ENCODE measurements at regions not wholly inside any gene's neighbourhood (a gene's known extent, or its start where the extent isn't known, plus 50 kb on each side); places are given as distances from the start of the nearest gene placed in this dataset.
"Not testable (repeated sequence)": the region's sequence is repeated elsewhere in the genome, so short reads cannot be mapped to it uniquely, and the experiment has no call there.

- POLR2A ChIA-PET: no interaction called here
- CTCF ChIA-PET: no interaction called here
- Mint-ChIP-seq H3K4me3 (no peak overlapping the region), H3K9me3 (ENCODE audit: low read depth) (peaks cover 10% of the 10 kb centered on the region), H3K4me1 (no peaks in the 10 kb centered on the region), H3K36me3 (ENCODE audit: low read depth) (no peaks in the 10 kb centered on the region), H3K27ac (no peak overlapping the region), H3K27me3 (peaks cover 10% of the 10 kb centered on the region)
- DNase-seq (no peak), ATAC-seq (no peak)
- intact Hi-C loops (cut with DNase I, micrococcal nuclease): no loop called here
Measured at GRCh38 chr3:35275768-35276167, 363.6 kb upstream of the ARPP21 start.

GRCh38 chr3:35276568-35276967 lies 362.8 kb upstream of the ARPP21 start:
- ChIA-PET CTCF (no interaction called here), POLR2A (no interaction called here)
- Mint-ChIP-seq H3K36me3 (ENCODE audit: low read depth) (no peaks in the 10 kb centered on the region), H3K9me3 (ENCODE audit: low read depth) (peaks cover 11% of the 10 kb centered on the region), H3K4me1 (no peaks in the 10 kb centered on the region), H3K27me3 (peaks cover 10% of the 10 kb centered on the region), H3K4me3 (no peak overlapping the region), H3K27ac (no peak overlapping the region)
- no peak for ATAC-seq
- no peak for DNase-seq
- intact Hi-C loops (cut with DNase I, micrococcal nuclease): no loop called here

- Mint-ChIP-seq H3K27me3 (peaks cover 12% of the 10 kb centered on the region), H3K27ac (no peak overlapping the region), H3K4me1 (peaks cover 12% of the 10 kb centered on the region), H3K36me3 (ENCODE audit: low read depth) (no peaks in the 10 kb centered on the region), H3K4me3 (no peak overlapping the region), H3K9me3 (ENCODE audit: low read depth) (no peaks in the 10 kb centered on the region)
- no peak for ATAC-seq
- POLR2A ChIA-PET: no interaction called here
- CTCF ChIA-PET: no interaction called here
- no peak for DNase-seq
- intact Hi-C loops (cut with DNase I, micrococcal nuclease): no loop called here
Measured at GRCh38 chr3:35291471-35292236, 347.7 kb upstream of the ARPP21 start.

GRCh38 chr3:35292568-35292967 lies 346.8 kb upstream of the ARPP21 start:
- CTCF ChIA-PET: no interaction called here
- no peak for DNase-seq
- no peak overlapping the region for H3K4me3 Mint-ChIP-seq
- peaks cover 12% of the 10 kb centered on the region for H3K4me1 Mint-ChIP-seq
- intact Hi-C loops (cut with DNase I, micrococcal nuclease): no loop called here
- H3K27ac Mint-ChIP-seq: no peak overlapping the region
- H3K27me3 Mint-ChIP-seq: peaks cover 12% of the 10 kb centered on the region
- POLR2A ChIA-PET: no interaction called here
- no peaks in the 10 kb centered on the region for H3K9me3 Mint-ChIP-seq (ENCODE audit: low read depth)
- no peaks in the 10 kb centered on the region for H3K36me3 Mint-ChIP-seq (ENCODE audit: low read depth)
- ATAC-seq: no peak

GRCh38 chr3:35295906-35296305 lies 343.4 kb upstream of the ARPP21 start:
- Mint-ChIP-seq H3K36me3 (ENCODE audit: low read depth) (no peaks in the 10 kb centered on the region), H3K27ac (no peak overlapping the region), H3K4me1 (peaks cover 12% of the 10 kb centered on the region), H3K4me3 (no peak overlapping the region), H3K27me3 (peaks cover 16% of the 10 kb centered on the region), H3K9me3 (ENCODE audit: low read depth) (peaks cover 2% of the 10 kb centered on the region)
- ChIA-PET POLR2A (no interaction called here), CTCF (no interaction called here)
- no peak for DNase-seq
- ATAC-seq: no peak
- intact Hi-C loops (cut with DNase I, micrococcal nuclease): loop anchor here in 1 of 2 experiments (5.0 kb wide), 1 partner anchor 1239 kb away; no protein-coding TSS in a partner anchor

- no peaks in the 10 kb centered on the region for H3K36me3 Mint-ChIP-seq (ENCODE audit: low read depth)
- intact Hi-C loops (cut with DNase I, micrococcal nuclease): loop anchor here in 1 of 2 experiments (5.0 kb wide), 1 partner anchor 1239 kb away; no protein-coding TSS in a partner anchor
- H3K27me3 Mint-ChIP-seq: peaks cover 14% of the 10 kb centered on the region
- DNase-seq: peak; percentile 39
- H3K4me3 Mint-ChIP-seq: peak overlapping the region; percentile 2
- ATAC-seq: peak; percentile 97
- ChIA-PET CTCF (no interaction called here), POLR2A (no interaction called here)
- H3K4me1 Mint-ChIP-seq: peaks cover 12% of the 10 kb centered on the region
- peak overlapping the region; percentile 59 for H3K27ac Mint-ChIP-seq
- H3K9me3 Mint-ChIP-seq (ENCODE audit: low read depth): peaks cover 2% of the 10 kb centered on the region
Measured at GRCh38 chr3:35296533-35296932, 342.8 kb upstream of the ARPP21 start.

GRCh38 chr3:35296944-35297343 lies 342.4 kb upstream of the ARPP21 start:
- H3K36me3 Mint-ChIP-seq (ENCODE audit: low read depth); CTCF ChIA-PET; H3K9me3 Mint-ChIP-seq (ENCODE audit: low read depth); DNase-seq; POLR2A ChIA-PET; H3K27ac Mint-ChIP-seq; H3K4me3 Mint-ChIP-seq: not testable (repeated sequence)
- Mint-ChIP-seq H3K27me3 (peaks cover 16% of the 10 kb centered on the region), H3K4me1 (peaks cover 12% of the 10 kb centered on the region)
- ATAC-seq: peak; percentile 8
- intact Hi-C loops (cut with DNase I, micrococcal nuclease): loop anchor here in 1 of 2 experiments (5.0 kb wide), 1 partner anchor 1240 kb away; no protein-coding TSS in a partner anchor

GRCh38 chr3:35305406-35305805 lies 333.9 kb upstream of the ARPP21 start:
- no peak for DNase-seq
- Mint-ChIP-seq H3K27ac (no peak overlapping the region), H3K4me1 (no peaks in the 10 kb centered on the region), H3K36me3 (ENCODE audit: low read depth) (no peaks in the 10 kb centered on the region), H3K27me3 (peaks cover 11% of the 10 kb centered on the region), H3K4me3 (no peak overlapping the region), H3K9me3 (ENCODE audit: low read depth) (peaks cover 2% of the 10 kb centered on the region)
- intact Hi-C loops (cut with DNase I, micrococcal nuclease): no loop called here
- POLR2A ChIA-PET: no interaction called here
- CTCF ChIA-PET: interaction anchor here (0.7 kb wide), 1 partner anchor 182 kb away, joined by 3 read pairs; no protein-coding TSS in a partner anchor
- ATAC-seq: no peak

- no peak for ATAC-seq
- no peaks in the 10 kb centered on the region for H3K9me3 Mint-ChIP-seq (ENCODE audit: low read depth)
- H3K36me3 Mint-ChIP-seq (ENCODE audit: low read depth): no peaks in the 10 kb centered on the region
- no peak overlapping the region for H3K4me3 Mint-ChIP-seq
- POLR2A ChIA-PET: interaction anchor here (0.6 kb wide), 1 partner anchor 9 kb away, joined by 3 read pairs; no protein-coding TSS in a partner anchor
- peaks cover 6% of the 10 kb centered on the region for H3K27me3 Mint-ChIP-seq
- intact Hi-C loops (cut with DNase I, micrococcal nuclease): no loop called here
- DNase-seq: no peak
- no peak overlapping the region for H3K27ac Mint-ChIP-seq
- CTCF ChIA-PET: no interaction called here
- H3K4me1 Mint-ChIP-seq: no peaks in the 10 kb centered on the region
Measured at GRCh38 chr3:35307296-35307695, 332.0 kb upstream of the ARPP21 start.

GRCh38 chr3:35316841-35317240 lies 322.5 kb upstream of the ARPP21 start:
- CTCF ChIA-PET: not testable (repeated sequence)

GRCh38 chr3:35320646-35321407 lies 318.5 kb upstream of the ARPP21 start:
- Mint-ChIP-seq H3K4me3 (no peak overlapping the region), H3K27ac (no peak overlapping the region), H3K27me3 (no peaks in the 10 kb centered on the region), H3K4me1 (no peaks in the 10 kb centered on the region), H3K36me3 (ENCODE audit: low read depth) (no peaks in the 10 kb centered on the region), H3K9me3 (ENCODE audit: low read depth) (peaks cover 7% of the 10 kb centered on the region)
- ATAC-seq: no peak
- ChIA-PET POLR2A (no interaction called here), CTCF (no interaction called here)
- DNase-seq: no peak
- intact Hi-C loops (cut with DNase I, micrococcal nuclease): no loop called here

More at GRCh38 chr3:35316841-35317240, 322.5 kb upstream of the ARPP21 start:
- DNase-seq; H3K4me3 Mint-ChIP-seq; ATAC-seq; H3K9me3 Mint-ChIP-seq (ENCODE audit: low read depth); intact Hi-C loops (cut with DNase I, micrococcal nuclease); H3K27me3 Mint-ChIP-seq; H3K36me3 Mint-ChIP-seq (ENCODE audit: low read depth); H3K27ac Mint-ChIP-seq; POLR2A ChIA-PET; H3K4me1 Mint-ChIP-seq: not testable (repeated sequence)

- Mint-ChIP-seq H3K4me1 (no peaks in the 10 kb centered on the region), H3K36me3 (ENCODE audit: low read depth) (no peaks in the 10 kb centered on the region), H3K4me3 (no peak overlapping the region), H3K9me3 (ENCODE audit: low read depth) (peaks cover 12% of the 10 kb centered on the region), H3K27me3 (peaks cover 2% of the 10 kb centered on the region), H3K27ac (no peak overlapping the region)
- POLR2A ChIA-PET: no interaction called here
- ATAC-seq: no peak
- CTCF ChIA-PET: no interaction called here
- DNase-seq: no peak
- intact Hi-C loops (cut with DNase I, micrococcal nuclease): no loop called here
Measured at GRCh38 chr3:35322070-35322469, 317.3 kb upstream of the ARPP21 start.
